HG03108 (cell line): ENCODE measurements at regions not wholly inside any gene's neighbourhood (a gene's known extent, or its start where the extent isn't known, plus 50 kb on each side); places are given as distances from the start of the nearest gene placed in this dataset.
"Not testable (repeated sequence)": the region's sequence is repeated elsewhere in the genome, so short reads cannot be mapped to it uniquely, and the experiment has no call there.

Experiments used
- ATAC-seq: cut with Tn5 transposase; IDR thresholded peaks from one replicate; pipeline ENCODE4 v1.9.1; 2021; ENCODE audit warnings: moderate library complexity; ENCODE audit not compliant: unreplicated experiment

GRCh38 chr15:20292422-20293005 is 249.1 kb downstream of the GOLGA6L6 start:
- ATAC-seq, result not testable (repeated sequence)

DNA sequence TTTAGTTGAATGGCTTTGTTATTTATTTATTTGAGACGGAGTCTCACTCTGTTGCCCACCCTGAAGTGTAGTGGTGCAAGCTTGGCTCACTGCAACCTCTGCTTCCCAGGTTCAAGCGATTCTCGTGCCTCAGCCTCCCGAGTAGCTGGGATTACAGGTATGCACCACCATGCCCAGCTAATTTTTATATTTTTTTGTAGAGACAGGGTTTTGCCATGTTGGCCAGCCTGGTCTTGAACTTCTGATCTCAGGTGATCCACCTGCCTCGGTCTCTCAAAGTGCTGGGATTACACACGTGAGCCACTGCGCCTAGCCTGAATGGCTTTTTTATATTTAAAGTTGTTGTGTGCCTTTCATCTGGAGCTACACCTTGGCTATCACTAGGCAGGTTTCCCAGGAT is 250.0 kb downstream of the GOLGA6L6 start:
- ATAC-seq, result not testable (repeated sequence)

DNA sequence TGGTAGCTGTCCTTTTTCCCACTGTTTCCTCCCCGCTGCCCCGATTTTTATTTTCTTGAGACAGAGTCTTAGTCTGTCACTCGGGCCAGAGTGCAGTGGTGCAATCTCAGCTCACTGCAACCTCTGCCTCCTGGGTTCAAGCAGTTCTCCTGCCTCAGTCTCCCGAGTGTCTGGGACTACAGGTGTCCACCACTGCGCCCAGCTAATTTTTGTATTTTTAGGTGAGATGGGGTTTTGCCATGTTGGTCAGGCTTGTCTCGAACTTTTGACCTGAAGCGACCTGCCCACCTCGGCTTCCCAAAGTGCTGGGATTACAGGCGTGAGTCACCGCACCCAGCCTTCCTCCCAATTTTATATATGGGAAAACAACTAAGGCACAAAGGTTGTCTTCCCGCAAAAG is 251.0 kb downstream of the GOLGA6L6 start:
- ATAC-seq, result not testable (repeated sequence)

DNA sequence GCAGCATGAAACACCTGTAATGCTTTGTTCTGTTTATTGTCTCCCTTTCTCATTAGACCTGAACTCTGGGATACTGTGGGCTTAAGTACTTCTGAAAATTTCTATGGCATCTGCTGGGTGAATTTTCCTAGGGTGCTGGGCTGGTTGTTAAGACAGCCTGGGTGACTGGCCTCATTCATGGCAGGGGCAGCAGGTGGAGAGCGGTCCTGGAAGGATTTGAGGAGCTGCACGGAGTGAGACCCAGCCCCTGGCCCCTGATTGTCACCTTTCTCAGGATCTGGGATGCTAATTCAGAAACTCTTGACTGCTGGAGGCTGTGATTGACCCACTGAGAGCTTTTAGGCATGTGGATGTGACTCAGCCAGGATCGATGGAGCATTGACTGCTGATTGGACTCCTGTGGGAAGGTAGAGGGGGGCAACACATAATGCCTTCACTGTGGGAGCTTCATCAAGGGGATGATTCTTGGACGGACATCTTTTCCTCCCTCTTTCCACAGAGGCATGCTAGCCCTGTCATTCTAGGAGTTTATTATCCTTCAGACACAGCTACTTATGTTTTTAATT is 252.0 kb downstream of the GOLGA6L6 start:
- not testable (repeated sequence) for ATAC-seq

GRCh38 chr15:20288800-20289537 is 252.6 kb downstream of the GOLGA6L6 start:
- not testable (repeated sequence) for ATAC-seq

DNA sequence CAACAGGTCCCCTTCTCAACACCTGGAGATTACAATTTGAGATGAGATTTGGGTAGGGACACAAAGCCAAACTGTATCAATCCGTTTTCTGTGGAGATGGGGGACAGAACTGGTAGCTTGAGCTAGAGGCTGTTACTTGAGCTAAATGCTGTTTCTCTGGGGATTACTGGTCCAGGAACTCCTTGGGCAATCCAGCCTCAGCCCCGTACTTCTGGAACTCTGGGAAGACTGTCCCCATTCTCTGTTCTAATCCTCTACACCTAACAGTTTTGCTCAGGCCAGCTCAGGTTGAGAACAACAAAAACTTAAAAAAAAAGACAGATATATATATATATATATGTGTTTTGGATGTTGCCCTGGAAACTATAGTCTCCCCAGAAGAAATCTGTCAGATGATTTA is 255.0 kb downstream of the GOLGA6L6 start:
- ATAC-seq, result not testable (repeated sequence)

DNA sequence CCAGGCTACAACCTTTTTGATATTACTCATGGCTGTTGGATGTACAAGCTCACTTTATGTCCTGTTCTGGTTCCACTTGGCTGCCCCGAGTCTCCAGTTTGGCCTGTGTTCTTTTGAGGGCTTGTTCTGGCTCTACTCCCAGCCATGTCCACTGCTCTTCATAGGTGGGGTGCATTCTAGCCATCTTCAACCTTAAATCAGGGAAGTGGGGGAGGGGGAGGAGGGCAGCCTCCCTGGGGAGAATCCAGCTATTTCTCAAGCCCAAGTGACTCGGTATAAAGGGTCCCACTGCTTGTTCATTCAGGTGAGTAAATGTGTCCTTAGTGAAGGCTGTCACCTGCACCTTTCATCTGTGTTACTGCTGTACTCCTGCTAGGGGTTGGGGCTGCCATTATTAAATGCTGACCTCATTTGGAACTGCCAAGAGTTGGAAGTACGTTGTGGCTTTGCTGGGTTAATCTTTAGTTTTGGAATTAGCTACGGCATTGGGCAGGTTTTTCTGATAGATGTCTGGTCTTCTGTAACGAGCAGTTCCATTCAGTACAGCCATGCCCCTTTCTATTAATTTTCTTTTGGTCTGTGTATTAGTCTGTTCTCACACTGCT is 255.8 kb downstream of the GOLGA6L6 start:
- not testable (repeated sequence) for ATAC-seq

- ATAC-seq, result not testable (repeated sequence)
Measured at GRCh38 chr15:20284891-20285535, 256.6 kb downstream of the GOLGA6L6 start.

DNA sequence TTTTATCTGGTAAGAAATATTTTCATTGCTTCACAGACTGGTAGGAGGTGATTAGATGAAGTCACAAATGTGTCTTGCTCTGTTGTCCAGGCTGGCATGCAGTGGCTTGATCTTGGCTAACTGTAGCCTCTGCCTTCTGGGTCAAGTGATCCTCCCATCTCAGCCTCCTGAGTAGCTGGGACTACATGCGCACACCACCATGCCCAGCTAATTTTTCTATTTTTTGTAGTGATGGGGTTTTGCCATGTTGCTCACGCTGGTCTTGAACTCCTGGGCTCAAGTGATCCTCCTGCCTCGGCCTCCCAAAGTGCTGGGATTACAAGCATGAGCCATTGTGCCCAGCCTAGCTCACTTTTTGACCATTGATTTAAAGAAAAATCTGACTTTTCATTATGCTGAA is 257.9 kb downstream of the GOLGA6L6 start:
- not testable (repeated sequence) for ATAC-seq

DNA sequence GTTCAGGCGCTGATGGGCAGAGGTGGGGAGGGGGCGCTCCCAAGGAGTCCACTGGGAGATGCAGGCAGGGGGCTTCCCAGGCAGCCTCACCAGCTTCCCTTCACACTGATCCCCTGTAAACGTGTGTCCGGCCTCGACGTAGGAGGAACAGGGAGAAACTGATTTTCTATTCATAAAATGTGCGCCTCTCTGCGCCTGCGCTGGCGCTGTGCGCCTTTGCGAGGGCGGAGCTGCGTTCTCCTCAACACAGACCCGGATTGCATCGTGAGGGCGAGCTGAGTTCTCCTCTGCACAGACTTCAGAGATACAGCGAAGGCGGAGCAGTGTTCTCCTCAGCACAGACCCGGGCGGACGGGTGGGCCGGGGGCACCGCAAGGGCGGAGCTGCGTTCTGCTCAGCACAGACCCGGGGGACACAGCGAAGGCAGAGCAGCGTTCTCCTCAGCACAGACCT is 259.1 kb downstream of the GOLGA6L6 start:
- ATAC-seq, result not testable (repeated sequence)

- not testable (repeated sequence) for ATAC-seq
Measured at GRCh38 chr15:20281567-20282275, 259.9 kb downstream of the GOLGA6L6 start.

DNA sequence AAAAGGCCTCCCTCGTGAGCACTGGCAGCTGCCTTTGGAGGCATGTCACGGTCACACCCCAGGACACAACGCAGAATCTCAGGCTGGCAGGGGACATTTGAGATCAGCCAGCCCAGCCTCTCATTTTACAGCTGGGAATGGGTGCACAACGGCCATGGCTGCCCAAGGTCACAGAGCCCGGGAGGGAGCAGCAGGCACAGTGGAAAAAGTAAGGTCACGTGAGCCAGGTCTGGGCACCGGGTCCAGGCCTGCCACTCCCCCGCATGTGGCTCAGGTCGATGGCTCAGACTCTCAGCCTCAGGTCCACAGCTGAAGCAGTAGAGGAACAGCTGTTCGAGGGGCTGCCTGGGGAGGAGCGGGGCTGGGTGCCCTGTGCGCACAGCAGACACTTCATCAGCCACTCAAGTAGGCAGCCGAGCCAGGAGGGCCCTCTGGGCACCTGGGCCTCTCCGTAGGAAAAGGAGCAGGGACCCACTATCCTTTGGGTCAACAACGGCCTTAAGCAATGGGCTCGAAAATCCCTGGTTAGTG is 260.6 kb downstream of the GOLGA6L6 start:
- ATAC-seq, result no peak

DNA sequence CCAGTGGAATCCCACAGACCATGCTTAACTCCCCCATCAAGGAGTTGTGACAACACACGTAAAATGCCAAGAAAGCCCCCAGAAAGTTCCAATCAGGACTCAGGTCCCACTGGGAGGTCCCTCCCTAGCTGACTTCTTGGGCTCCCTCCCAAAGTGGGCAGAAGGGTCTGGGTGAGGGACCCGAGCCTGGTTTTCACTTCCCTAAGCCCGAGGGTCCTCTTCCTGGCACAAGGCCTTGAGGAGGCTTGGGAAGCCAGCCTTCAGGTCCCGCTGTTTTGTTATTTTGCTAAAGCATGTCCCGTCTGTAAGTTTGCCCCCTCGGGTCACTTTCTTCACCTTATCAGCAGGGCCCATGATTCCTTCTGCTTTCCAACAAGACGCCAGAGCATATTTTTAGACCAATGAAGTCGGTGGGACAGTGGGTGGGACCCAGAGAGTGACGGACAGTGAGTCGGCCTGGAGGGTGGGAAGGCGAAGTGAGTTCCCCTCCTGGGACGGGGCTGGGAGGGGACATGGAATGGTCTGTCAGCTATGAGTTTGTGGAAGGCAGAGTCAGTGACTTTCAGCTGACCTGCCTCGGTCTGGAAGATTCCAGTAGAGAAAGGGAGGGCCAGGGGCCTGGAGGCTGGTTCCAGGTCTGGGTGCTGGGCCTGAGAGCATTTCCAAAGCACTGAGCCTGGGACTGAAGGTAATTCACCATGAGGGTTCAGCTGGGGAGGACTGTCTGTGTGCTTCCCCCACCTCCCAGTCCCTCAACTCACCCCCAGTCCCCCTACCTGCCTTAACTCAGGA is 261.3 kb downstream of the GOLGA6L6 start:
- not testable (repeated sequence) for ATAC-seq

DNA sequence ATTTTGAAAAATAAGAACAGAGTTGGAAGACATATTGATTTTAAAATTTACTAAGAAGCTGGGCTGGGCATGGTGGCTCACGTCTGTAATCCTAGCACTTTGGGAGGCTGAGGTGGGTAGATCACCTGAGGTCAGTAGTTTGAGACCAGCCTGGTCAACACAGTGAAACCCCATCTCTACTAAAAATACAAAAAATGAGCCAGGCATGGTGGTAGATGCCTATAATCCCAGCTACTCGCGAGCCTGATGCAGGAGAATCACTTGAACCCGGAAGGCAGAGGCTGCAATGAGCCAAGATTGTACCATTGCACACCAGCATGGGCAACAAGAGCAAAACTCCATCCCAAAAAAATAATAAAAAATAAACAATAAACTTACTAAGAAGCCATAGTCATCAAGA is 262.5 kb downstream of the GOLGA6L6 start:
- not testable (repeated sequence) for ATAC-seq

DNA sequence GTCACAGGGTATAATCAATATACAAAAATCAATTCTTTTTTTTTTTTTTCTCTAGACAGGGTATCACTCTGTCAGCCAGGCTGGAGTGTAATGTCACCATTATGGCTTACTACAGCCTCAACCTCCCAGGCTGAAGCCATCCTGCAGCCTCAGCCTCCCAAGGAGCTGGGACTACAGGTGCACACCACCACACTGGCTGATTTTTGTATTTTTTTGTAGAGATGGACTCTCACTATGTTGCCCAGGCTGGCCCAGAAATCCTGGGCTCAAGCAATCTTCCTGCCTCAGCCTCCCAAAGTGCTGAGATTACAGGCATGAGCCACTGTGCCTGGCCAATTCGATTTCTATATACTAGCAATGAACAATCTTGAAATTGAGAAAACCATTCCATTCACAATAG is 263.2 kb downstream of the GOLGA6L6 start:
- not testable (repeated sequence) for ATAC-seq

- ATAC-seq, result not testable (repeated sequence)
Measured at GRCh38 chr15:20277451-20277850, 264.1 kb downstream of the GOLGA6L6 start.

- ATAC-seq, result not testable (repeated sequence)
Measured at GRCh38 chr15:20276312-20277114, 265.1 kb downstream of the GOLGA6L6 start.

DNA sequence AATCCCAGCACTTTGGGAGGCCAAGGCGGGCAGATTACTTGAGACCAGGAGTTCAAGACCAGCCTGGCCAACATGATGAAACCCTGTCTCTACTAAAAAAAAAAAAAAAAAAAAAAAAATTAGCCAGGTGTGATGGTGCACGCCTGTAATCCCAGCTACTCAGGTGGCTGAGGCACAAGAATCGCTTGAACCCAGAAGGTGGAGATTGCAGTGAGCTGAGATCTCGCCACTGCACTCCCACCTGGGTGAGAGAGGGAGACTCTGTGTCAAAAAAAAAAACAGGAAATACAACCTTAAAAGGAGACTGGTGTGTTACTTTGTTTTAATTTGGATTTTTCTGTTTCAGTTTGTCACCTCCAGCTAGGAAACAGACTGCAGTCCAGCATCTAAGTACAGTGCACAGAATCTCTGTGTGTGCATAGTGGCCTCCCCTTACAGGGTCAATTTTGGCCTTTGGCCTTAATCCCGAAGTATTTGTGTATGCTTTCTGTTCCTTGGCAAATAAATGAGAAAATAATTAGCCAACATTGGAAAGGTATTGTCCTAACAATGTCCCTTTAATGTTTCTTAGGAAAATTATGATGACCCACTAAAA is 266.1 kb downstream of the GOLGA6L6 start:
- not testable (repeated sequence) for ATAC-seq
